H9 (cell line): ENCODE measurements at regions not wholly inside any gene's neighbourhood (a gene's known extent, or its start where the extent isn't known, plus 50 kb on each side); places are given as distances from the start of the nearest gene placed in this dataset.

ENCODE experiments used
- DNase-seq: peaks from one replicate; pipeline ENCODE4 v3.0.0-alpha.2; 2017
- H2AFZ ChIP-seq: one replicate; pipeline ENCODE4 v1.6.1; 2013; ENCODE audit warnings: mild to moderate bottlenecking, low read length, control low read depth, moderate library complexity
- H2AK5ac ChIP-seq: 2 replicates; pipeline ENCODE4 v1.6.1; 2013; ENCODE audit warnings: low read length, control low read depth, mixed read lengths; ENCODE audit not compliant: insufficient read length
- H2BK120ac ChIP-seq: one replicate; pipeline ENCODE4 v1.6.1; 2013; ENCODE audit warnings: low read depth, mild to moderate bottlenecking, low read length, control low read depth, inconsistent platforms; ENCODE audit not compliant: poor library complexity, severe bottlenecking
- H2BK12ac ChIP-seq: 2 replicates; pipeline ENCODE4 v1.6.1; 2013; ENCODE audit warnings: low read length, control low read depth, mixed read lengths, low read depth; ENCODE audit not compliant: insufficient read length
- H2BK15ac ChIP-seq: 2 replicates; pipeline ENCODE4 v1.6.1; 2013; ENCODE audit warnings: low read depth, low read length, control low read depth
- H2BK20ac ChIP-seq: one replicate; pipeline ENCODE4 v1.6.1; 2013; ENCODE audit warnings: low read depth, mild to moderate bottlenecking, low read length, control low read depth, inconsistent platforms; ENCODE audit not compliant: poor library complexity, severe bottlenecking
- H2BK5ac ChIP-seq: 2 replicates; pipeline ENCODE4 v1.6.1; 2013; ENCODE audit warnings: low read length, control low read depth, mixed read lengths; ENCODE audit not compliant: insufficient read length
- H3K14ac ChIP-seq: 2 replicates; pipeline ENCODE4 v1.6.1; 2013; ENCODE audit warnings: low read length, control low read depth; ENCODE audit not compliant: insufficient read depth
- H3K18ac ChIP-seq: 2 replicates; pipeline ENCODE4 v1.6.1; 2013; ENCODE audit warnings: low read depth, mild to moderate bottlenecking, mixed read lengths, low read length, control low read depth; ENCODE audit not compliant: insufficient read length
- H3K23ac ChIP-seq: 2 replicates; pipeline ENCODE4 v1.6.1; 2013; ENCODE audit warnings: low read length, control low read depth, mixed read lengths, low read depth; ENCODE audit not compliant: insufficient read length
- H3K23me2 ChIP-seq: 2 replicates; pipeline ENCODE4 v1.6.1; 2013; ENCODE audit warnings: low read depth, mild to moderate bottlenecking, mixed read lengths, low read length, control low read depth; ENCODE audit not compliant: insufficient read length, poor library complexity, severe bottlenecking
- H3K27ac ChIP-seq: 2 replicates; pipeline ENCODE4 v1.5.1; 2013; ENCODE audit warnings: low read length, control low read depth, mixed read lengths, low read depth; ENCODE audit not compliant: insufficient read length
- H3K27me3 ChIP-seq: 2 replicates; pipeline ENCODE4 v1.6.1; 2013; ENCODE audit warnings: low read length, control low read depth, inconsistent platforms; ENCODE audit not compliant: insufficient read depth
- H3K4ac ChIP-seq: 2 replicates; pipeline ENCODE4 v1.6.1; 2013; ENCODE audit warnings: low read depth, mild to moderate bottlenecking, control low read depth, inconsistent platforms, low read length, moderate library complexity
- H3K4me1 ChIP-seq: 2 replicates; pipeline ENCODE4 v1.6.1; 2013; ENCODE audit warnings: low read length, control low read depth, inconsistent platforms; ENCODE audit not compliant: insufficient read depth
- H3K4me2 ChIP-seq: 2 replicates; pipeline ENCODE4 v1.6.1; 2013; ENCODE audit warnings: low read length, control low read depth, mixed read lengths; ENCODE audit not compliant: insufficient read length, insufficient read depth
- H3K56ac ChIP-seq: 2 replicates; pipeline ENCODE4 v1.6.1; 2013; ENCODE audit warnings: low read depth, mild to moderate bottlenecking, mixed read lengths, low read length, control low read depth; ENCODE audit not compliant: insufficient read length
- H3K79me1 ChIP-seq: 2 replicates; pipeline ENCODE4 v1.6.1; 2013; ENCODE audit warnings: low read depth, mild to moderate bottlenecking, moderate library complexity, low read length, control low read depth, inconsistent platforms; ENCODE audit not compliant: insufficient read depth, poor library complexity, severe bottlenecking
- H3K79me2 ChIP-seq: 2 replicates; pipeline ENCODE4 v1.6.1; 2013; ENCODE audit warnings: low read length, control low read depth, inconsistent platforms; ENCODE audit not compliant: insufficient read depth
- H3K9ac ChIP-seq: 2 replicates; pipeline ENCODE4 v1.6.1; 2013; ENCODE audit warnings: low read length, control low read depth, mixed read lengths; ENCODE audit not compliant: insufficient read length; ENCODE audit errors: extremely low read depth
- H3K9me3 ChIP-seq: one replicate; pipeline ENCODE4 v1.6.1; 2013; ENCODE audit warnings: low read depth, low read length, inconsistent platforms; ENCODE audit not compliant: control insufficient read depth
- H3T11ph ChIP-seq: one replicate; pipeline ENCODE4 v1.6.1; 2013; ENCODE audit warnings: mild to moderate bottlenecking, low read length, control low read depth, inconsistent platforms
- H4K20me1 ChIP-seq: one replicate; pipeline ENCODE4 v1.6.1; 2013; ENCODE audit not compliant: control insufficient read depth, insufficient read length, insufficient read depth
- H4K5ac ChIP-seq: 2 replicates; pipeline ENCODE4 v1.6.1; 2013; ENCODE audit warnings: low read depth, mild to moderate bottlenecking, mixed read lengths, low read length, control low read depth; ENCODE audit not compliant: insufficient read length
- H4K8ac ChIP-seq: replicated peaks from 2 replicates; pipeline ENCODE4 v1.6.1; 2013; ENCODE audit warnings: low read length, control low read depth, mixed read lengths, low read depth; ENCODE audit not compliant: insufficient read length
- H4K91ac ChIP-seq: 2 replicates; pipeline ENCODE4 v1.6.1; 2013; ENCODE audit warnings: low read depth, mild to moderate bottlenecking, moderate library complexity, mixed read lengths, low read length, control low read depth; ENCODE audit not compliant: insufficient read length
- H3K27ac Mint-ChIP-seq, 3 experiments: 2 replicates in 2 of 3; 3 replicates in 1 of 3; pipeline ENCODE4 v1.8.0; 2020 to 2021; ENCODE audit warnings: mixed read lengths in 3 of 3, mild to moderate bottlenecking in 1 of 3, moderate library complexity in 1 of 3
- H3K27me3 Mint-ChIP-seq: 2 replicates; pipeline ENCODE4 v1.8.0; 2021; ENCODE audit warnings: low read depth, mild to moderate bottlenecking, moderate library complexity, mixed read lengths
- H3K36me3 Mint-ChIP-seq, 3 experiments: 2 replicates in 2 of 3; 3 replicates in 1 of 3; pipeline ENCODE4 v1.8.0; 2020 to 2021; ENCODE audit warnings: low read depth in 3 of 3, mixed read lengths in 3 of 3; ENCODE audit not compliant: insufficient read depth in 1 of 3
- H3K4me1 Mint-ChIP-seq, 2 experiments: 2 replicates each; pipeline ENCODE4 v1.8.0; 2020; ENCODE audit warnings: mixed read lengths in 2 of 2
- H3K4me3 Mint-ChIP-seq, 2 experiments: 2 replicates in 1 of 2; 3 replicates in 1 of 2; pipeline ENCODE4 v1.8.0; 2020 to 2021; ENCODE audit warnings: mild to moderate bottlenecking in 2 of 2, mixed read lengths in 2 of 2, moderate library complexity in 1 of 2
- H3K9me3 Mint-ChIP-seq, 2 experiments: 2 replicates in 1 of 2; 3 replicates in 1 of 2; pipeline ENCODE4 v1.8.0; 2020; ENCODE audit warnings: mild to moderate bottlenecking in 2 of 2, mixed read lengths in 2 of 2, moderate library complexity in 1 of 2
- WGBS: extraction: QIAGEN DNeasy Blood & Tissue Kit; methylation state at CpG from one replicate; pipeline ENCODE4 v1.1.7; 2013; ENCODE audit warnings: missing lambda C conversion rate, low lambda C conversion rate, mixed read lengths; ENCODE audit not compliant: insufficient read length; ENCODE audit errors: extremely low coverage; 5-methylcytosine and 5-hydroxymethylcytosine counted together
- TF ChIP-seq, protein P1 (sequence below): fragments of 200-600 bp; sonication (generic); conservative IDR thresholded peaks from 3 replicates; pipeline ENCODE4 v1.8.0; 2021; ENCODE audit warnings: antibody characterized with exemption, mild to moderate bottlenecking

DNA sequence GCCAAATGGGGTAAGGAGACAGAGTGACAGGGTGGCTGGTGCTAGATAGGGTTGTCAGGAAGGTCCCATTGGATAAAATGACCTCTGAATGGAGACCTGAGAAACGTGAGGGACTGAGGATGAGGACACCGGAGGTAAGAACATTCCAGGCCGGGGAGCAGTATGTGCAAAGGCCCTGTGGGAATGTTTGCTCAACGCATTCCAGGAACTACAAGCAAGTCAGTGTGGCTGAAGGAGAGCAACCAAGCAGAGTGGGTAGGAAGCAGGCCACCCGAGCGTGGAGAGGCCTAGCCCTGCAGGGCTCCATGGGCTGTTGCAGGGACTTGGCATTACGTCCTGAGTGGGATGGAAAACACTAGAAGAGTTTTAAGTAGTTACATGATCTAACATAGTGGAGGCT lies 185.6 kb downstream of the ZBTB18 start:
- H3K23ac ChIP-seq = no peak overlapping the region
- no peak overlapping the region for H2AK5ac ChIP-seq
- no peak overlapping the region for H3K18ac ChIP-seq
- H3T11ph ChIP-seq = no peak overlapping the region
- no peak overlapping the region for H3K56ac ChIP-seq
- Mint-ChIP-seq H3K27ac (no peak overlapping the region), H3K4me3 (no peak overlapping the region), H3K36me3 (no peaks in the 10 kb centered on the region), H3K9me3 (no peaks in the 10 kb centered on the region), H3K4me1 (peaks cover 13 to 17% of the 10 kb centered on the region in 2 experiments), H3K27me3 (peaks cover 4% of the 10 kb centered on the region; the same call in 1 of the 2 replicates)
- H4K8ac ChIP-seq = no peak overlapping the region
- H2BK20ac ChIP-seq = no peak overlapping the region
- no peak overlapping the region for H2AFZ ChIP-seq
- H2BK15ac ChIP-seq = no peak overlapping the region
- no peak overlapping the region for H2BK120ac ChIP-seq
- no peak overlapping the region for H3K9ac ChIP-seq
- no peaks in the 10 kb centered on the region for H3K9me3 ChIP-seq
- no peak overlapping the region for H2BK12ac ChIP-seq
- no peaks in the 10 kb centered on the region for H3K27me3 ChIP-seq
- H3K79me1 ChIP-seq = no peaks in the 10 kb centered on the region
- H4K91ac ChIP-seq = no peak overlapping the region
- peaks cover 2% of the 10 kb centered on the region; the same call in 1 of the 2 replicates for H3K4me1 ChIP-seq
- H3K14ac ChIP-seq = no peak overlapping the region
- no peak overlapping the region for H3K4ac ChIP-seq
- DNase-seq = no peak
- H4K20me1 ChIP-seq = no peaks in the 10 kb centered on the region
- no peaks in the 10 kb centered on the region for H3K23me2 ChIP-seq
- no peaks in the 10 kb centered on the region for H3K79me2 ChIP-seq
- TF ChIP-seq, protein P1, sequence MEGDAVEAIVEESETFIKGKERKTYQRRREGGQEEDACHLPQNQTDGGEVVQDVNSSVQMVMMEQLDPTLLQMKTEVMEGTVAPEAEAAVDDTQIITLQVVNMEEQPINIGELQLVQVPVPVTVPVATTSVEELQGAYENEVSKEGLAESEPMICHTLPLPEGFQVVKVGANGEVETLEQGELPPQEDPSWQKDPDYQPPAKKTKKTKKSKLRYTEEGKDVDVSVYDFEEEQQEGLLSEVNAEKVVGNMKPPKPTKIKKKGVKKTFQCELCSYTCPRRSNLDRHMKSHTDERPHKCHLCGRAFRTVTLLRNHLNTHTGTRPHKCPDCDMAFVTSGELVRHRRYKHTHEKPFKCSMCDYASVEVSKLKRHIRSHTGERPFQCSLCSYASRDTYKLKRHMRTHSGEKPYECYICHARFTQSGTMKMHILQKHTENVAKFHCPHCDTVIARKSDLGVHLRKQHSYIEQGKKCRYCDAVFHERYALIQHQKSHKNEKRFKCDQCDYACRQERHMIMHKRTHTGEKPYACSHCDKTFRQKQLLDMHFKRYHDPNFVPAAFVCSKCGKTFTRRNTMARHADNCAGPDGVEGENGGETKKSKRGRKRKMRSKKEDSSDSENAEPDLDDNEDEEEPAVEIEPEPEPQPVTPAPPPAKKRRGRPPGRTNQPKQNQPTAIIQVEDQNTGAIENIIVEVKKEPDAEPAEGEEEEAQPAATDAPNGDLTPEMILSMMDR = no peak
- no CpG with 5 or more reads among the region's 7 CpGs for WGBS
- no peak overlapping the region for H4K5ac ChIP-seq
- H2BK5ac ChIP-seq = no peak overlapping the region
- no peak overlapping the region for H3K27ac ChIP-seq
- no peak overlapping the region for H3K4me2 ChIP-seq
